CD14-positive monocyte (primary cell): ENCODE measurements at regions not wholly inside any gene's neighbourhood (a gene's known extent, or its start where the extent isn't known, plus 50 kb on each side); places are given as distances from the start of the nearest gene placed in this dataset.

Experiments used
- DNase-seq, 3 donors: peaks; one replicate each; pipeline ENCODE4 v3.0.0-alpha.2; 2011 to 2022
- H2AFZ ChIP-seq: 2 replicates; pipeline ENCODE4 v1.6.0; 2012; ENCODE audit warnings: mild to moderate bottlenecking, low read depth, low read length, inconsistent platforms; ENCODE audit not compliant: insufficient read depth, poor library complexity, severe bottlenecking
- H3K27ac ChIP-seq, 2 donors: 1 replicate in 1 of 2; 2 replicates in 1 of 2; pipeline ENCODE4 v1.5.1; 2012 to 2013; ENCODE audit warnings: low read length in 2 of 2, control low read depth in 1 of 2, inconsistent platforms in 1 of 2, low read depth in 1 of 2, mild to moderate bottlenecking in 1 of 2
- H3K27me3 ChIP-seq, 2 donors: one replicate each; pipeline versions ENCODE4 v1.6.0 to v1.6.1; 2011 to 2013; ENCODE audit warnings: low read length in 2 of 2; ENCODE audit not compliant: control insufficient read depth in 2 of 2, insufficient read depth in 2 of 2
- H3K36me3 ChIP-seq, 2 donors: replicated peaks in 1 of 2; 1 replicate in 1 of 2; 2 replicates in 1 of 2; pipeline versions ENCODE4 v1.5.1 to v1.6.1; 2012 to 2013; ENCODE audit warnings: low read length in 2 of 2, control low read depth in 1 of 2, inconsistent platforms in 1 of 2, mild to moderate bottlenecking in 1 of 2; ENCODE audit not compliant: insufficient read depth in 2 of 2, control insufficient read depth in 1 of 2
- H3K4me1 ChIP-seq, 2 donors: 1 replicate in 1 of 2; 2 replicates in 1 of 2; pipeline versions ENCODE4 v1.5.1 to v1.6.1; 2012 to 2013; ENCODE audit warnings: low read length in 2 of 2, control low read depth in 1 of 2, inconsistent platforms in 1 of 2, mild to moderate bottlenecking in 1 of 2, moderate library complexity in 1 of 2; ENCODE audit not compliant: insufficient read depth in 2 of 2, control insufficient read depth in 1 of 2
- H3K4me2 ChIP-seq: replicated peaks from 2 replicates; pipeline ENCODE3; 2012; ENCODE audit warnings: low read length, moderate library complexity, mild to moderate bottlenecking; ENCODE audit not compliant: poor library complexity, severe bottlenecking; ENCODE audit errors: extremely low read depth
- H3K4me3 ChIP-seq, 3 experiments: fragments of 200-600 bp in 1 of 3; sonication (generic) in 1 of 3; replicated peaks in 1 of 3; 1 replicate in 2 of 3; 2 replicates in 1 of 3; pipeline ENCODE4 v1.5.1; 2011 to 2013; ENCODE audit warnings: low read length in 3 of 3, mild to moderate bottlenecking in 3 of 3, control low read depth in 2 of 3, low read depth in 2 of 3, inconsistent platforms in 1 of 3, moderate library complexity in 1 of 3
- H3K79me2 ChIP-seq: 2 replicates; pipeline ENCODE4 v1.6.0; 2012; ENCODE audit warnings: mild to moderate bottlenecking, control low read depth, inconsistent platforms, low read length, moderate library complexity; ENCODE audit not compliant: insufficient read depth
- H3K9ac ChIP-seq: 2 replicates; pipeline ENCODE4 v1.6.0; 2017; ENCODE audit warnings: low read length, mild to moderate bottlenecking; ENCODE audit not compliant: insufficient read depth, poor library complexity, severe bottlenecking
- H3K9me3 ChIP-seq, 2 donors: replicated peaks in 1 of 2; 1 replicate in 1 of 2; 2 replicates in 1 of 2; pipeline versions ENCODE4 v1.5.1 to v1.6.1; 2012 to 2013; ENCODE audit warnings: low read length in 2 of 2, control low read depth in 1 of 2; ENCODE audit not compliant: control insufficient read depth in 1 of 2, insufficient read depth in 1 of 2
- H4K20me1 ChIP-seq: 2 replicates; pipeline ENCODE4 v1.6.0; 2012; ENCODE audit warnings: mild to moderate bottlenecking, low read length, control low read depth, moderate library complexity; ENCODE audit not compliant: insufficient read depth
- H3K27ac Mint-ChIP-seq, 7 donors: one replicate each; pipeline ENCODE4 v1.8.0; 2020; ENCODE audit warnings: mild to moderate bottlenecking in 7 of 7, mixed read lengths in 7 of 7, moderate library complexity in 6 of 7, inconsistent platforms in 2 of 7
- H3K27me3 Mint-ChIP-seq, 3 donors: one replicate each; pipeline ENCODE4 v1.8.0; 2021 to 2022; ENCODE audit warnings: low read depth in 3 of 3, mild to moderate bottlenecking in 3 of 3, mixed read lengths in 3 of 3, moderate library complexity in 3 of 3, inconsistent platforms in 1 of 3
- H3K36me3 Mint-ChIP-seq, 2 donors: one replicate each; pipeline ENCODE4 v1.8.0; 2020; ENCODE audit warnings: mixed read lengths in 2 of 2, inconsistent platforms in 1 of 2, mild to moderate bottlenecking in 1 of 2
- H3K4me1 Mint-ChIP-seq: one replicate; pipeline ENCODE4 v1.8.0; 2020; ENCODE audit warnings: mild to moderate bottlenecking, mixed read lengths
- H3K4me3 Mint-ChIP-seq, 2 donors: one replicate each; pipeline ENCODE4 v1.8.0; 2020; ENCODE audit warnings: mild to moderate bottlenecking in 2 of 2, mixed read lengths in 2 of 2, moderate library complexity in 1 of 2
- H3K9me3 Mint-ChIP-seq, 7 donors: one replicate each; pipeline ENCODE4 v1.8.0; 2020 to 2022; ENCODE audit warnings: mixed read lengths in 7 of 7, mild to moderate bottlenecking in 6 of 7, moderate library complexity in 6 of 7, inconsistent platforms in 2 of 7
- WGBS: methylation state at CpG from one replicate; pipeline ENCODE4 v1.1.5; 2013; ENCODE audit warnings: missing lambda C conversion rate; ENCODE audit not compliant: insufficient coverage; 5-methylcytosine and 5-hydroxymethylcytosine counted together
- intact Hi-C, 2 donors: fragments of 100-400 bp; cut with micrococcal nuclease; formaldehyde crosslinking; loops; one replicate each; pipeline versions ENCODE4 v1.15.0 to v1.15.1; 2023
- TF ChIP-seq, protein P1 (sequence below): fragments of 200-600 bp; IDR thresholded peaks from one replicate; pipeline ENCODE4 v1.8.0; 2022; ENCODE audit warnings: antibody characterized with exemption, mild to moderate bottlenecking

DNA sequence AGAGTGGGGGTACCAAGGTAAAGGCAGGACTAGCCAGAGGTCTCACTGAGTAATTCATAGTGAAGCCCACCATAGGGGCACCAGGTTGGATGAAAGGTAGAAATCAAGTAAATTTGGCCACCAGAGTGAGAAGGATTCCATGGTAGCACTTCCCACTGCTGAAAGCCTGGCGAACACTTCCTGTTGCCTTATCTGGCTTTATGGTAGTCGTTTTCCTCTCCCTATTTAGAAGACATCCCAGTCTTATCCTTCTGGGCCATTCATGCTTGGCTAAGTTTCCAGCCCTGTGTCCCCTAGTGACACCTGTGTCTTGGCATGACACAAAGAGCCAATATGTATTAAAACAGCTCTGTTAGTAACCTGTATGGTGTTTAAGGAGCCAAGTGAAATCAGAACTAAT is 74.3 kb upstream of the SIPA1L2 start:
- H3K9ac ChIP-seq: no peak overlapping the region
- peak overlapping the region in 1 of 2 donors; percentile 76 for H3K27ac ChIP-seq
- no peaks in the 10 kb centered on the region for H3K9me3 ChIP-seq
- no peaks in the 10 kb centered on the region for H3K27me3 ChIP-seq
- H4K20me1 ChIP-seq: no peaks in the 10 kb centered on the region
- peaks cover 0 to 2% (median 0%) of the 10 kb centered on the region in 3 donors for H3K27me3 Mint-ChIP-seq
- H3K4me2 ChIP-seq: peak overlapping the region; percentile 48
- peak overlapping the region; percentile 36 for H2AFZ ChIP-seq
- peaks cover 28 to 30% of the 10 kb centered on the region in 2 donors for H3K4me1 ChIP-seq
- no peaks in the 10 kb centered on the region for H3K36me3 Mint-ChIP-seq
- intact Hi-C loops: no loop called here
- H3K4me1 Mint-ChIP-seq: peaks cover 30% of the 10 kb centered on the region
- peaks cover 0 to 4% (median 0%) of the 10 kb centered on the region in 7 donors for H3K9me3 Mint-ChIP-seq
- H3K4me3 ChIP-seq: peak overlapping the region in 1 of 3 experiments; percentile 32
- H3K36me3 ChIP-seq: no peaks in the 10 kb centered on the region
- H3K27ac Mint-ChIP-seq: peak overlapping the region in 6 of 7 donors; percentile 55 to 85 (median 78)
- no peak overlapping the region for H3K4me3 Mint-ChIP-seq
- no CpG with 5 or more reads among the region's 2 CpGs for WGBS
- no peak for DNase-seq
- H3K79me2 ChIP-seq: no peaks in the 10 kb centered on the region
- TF ChIP-seq, protein P1, sequence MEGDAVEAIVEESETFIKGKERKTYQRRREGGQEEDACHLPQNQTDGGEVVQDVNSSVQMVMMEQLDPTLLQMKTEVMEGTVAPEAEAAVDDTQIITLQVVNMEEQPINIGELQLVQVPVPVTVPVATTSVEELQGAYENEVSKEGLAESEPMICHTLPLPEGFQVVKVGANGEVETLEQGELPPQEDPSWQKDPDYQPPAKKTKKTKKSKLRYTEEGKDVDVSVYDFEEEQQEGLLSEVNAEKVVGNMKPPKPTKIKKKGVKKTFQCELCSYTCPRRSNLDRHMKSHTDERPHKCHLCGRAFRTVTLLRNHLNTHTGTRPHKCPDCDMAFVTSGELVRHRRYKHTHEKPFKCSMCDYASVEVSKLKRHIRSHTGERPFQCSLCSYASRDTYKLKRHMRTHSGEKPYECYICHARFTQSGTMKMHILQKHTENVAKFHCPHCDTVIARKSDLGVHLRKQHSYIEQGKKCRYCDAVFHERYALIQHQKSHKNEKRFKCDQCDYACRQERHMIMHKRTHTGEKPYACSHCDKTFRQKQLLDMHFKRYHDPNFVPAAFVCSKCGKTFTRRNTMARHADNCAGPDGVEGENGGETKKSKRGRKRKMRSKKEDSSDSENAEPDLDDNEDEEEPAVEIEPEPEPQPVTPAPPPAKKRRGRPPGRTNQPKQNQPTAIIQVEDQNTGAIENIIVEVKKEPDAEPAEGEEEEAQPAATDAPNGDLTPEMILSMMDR: no peak

GRCh38 chr1:232704694-232705680 is 75.1 kb upstream of the SIPA1L2 start:
- intact Hi-C loops: no loop called here
- no peaks in the 10 kb centered on the region for H3K27me3 ChIP-seq
- H3K4me3 ChIP-seq: peak overlapping the region in 1 of 3 experiments; percentile 32
- H3K79me2 ChIP-seq: no peaks in the 10 kb centered on the region
- H3K27ac ChIP-seq: peak overlapping the region in 1 of 2 donors; percentile 76
- peak overlapping the region; percentile 36 for H2AFZ ChIP-seq
- Mint-ChIP-seq H3K27me3 (peaks cover 0 to 2% (median 0%) of the 10 kb centered on the region in 3 donors), H3K27ac (peak overlapping the region; percentile 55 to 85 (median 79)), H3K9me3 (peaks cover 0 to 3% (median 0%) of the 10 kb centered on the region in 7 donors), H3K4me1 (peaks cover 30% of the 10 kb centered on the region), H3K36me3 (no peaks in the 10 kb centered on the region), H3K4me3 (peak overlapping the region in 1 of 2 donors; percentile 70)
- peak; percentile 69 to 90 (median 88) for DNase-seq
- no peak overlapping the region for H3K9ac ChIP-seq
- H3K9me3 ChIP-seq: no peaks in the 10 kb centered on the region
- peak overlapping the region; percentile 48 for H3K4me2 ChIP-seq
- TF ChIP-seq, protein P1: no peak
- H3K36me3 ChIP-seq: no peaks in the 10 kb centered on the region
- H3K4me1 ChIP-seq: peaks cover 28 to 30% of the 10 kb centered on the region in 2 donors
- no peaks in the 10 kb centered on the region for H4K20me1 ChIP-seq
- WGBS: 45% methylated on average over 2 of the region's 7 CpGs
